ENCODE measurements at regions not wholly inside any gene's neighbourhood (a gene's known extent, or its start where the extent isn't known, plus 50 kb on each side); places are given as distances from the start of the nearest gene placed in this dataset.

DNA sequence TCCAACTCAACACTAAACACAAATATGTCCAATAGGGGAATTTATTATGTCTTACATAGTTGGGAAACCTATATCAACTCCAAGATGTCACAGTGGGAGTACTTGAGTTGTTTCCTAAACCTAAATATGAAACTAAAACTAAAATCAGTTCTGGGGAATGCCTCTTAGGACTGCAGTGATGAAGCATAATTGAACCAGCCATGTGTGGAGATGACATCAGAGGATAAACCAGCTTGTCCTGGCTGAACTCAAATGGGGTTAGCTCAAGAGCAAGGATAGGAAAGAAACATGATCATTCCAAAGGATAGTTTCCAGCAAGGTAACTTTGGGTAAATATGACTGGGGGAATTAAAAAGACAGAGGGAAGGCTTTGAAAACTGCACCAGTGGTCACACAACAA lies 88.9 kb upstream of the PLPPR1 start:
- intact Hi-C loops (cut with DNase I), result no loop called here
- DNase-seq (ENCODE audit: extremely low spot score in 2 of 2), result no peak
- no peak overlapping the region for H3K27ac ChIP-seq
- no peaks in the 10 kb centered on the region for H3K27me3 ChIP-seq
- TF ChIP-seq POLR2A (IDR thresholded peaks at IDR 0.05) (no peak), POLR2AphosphoS5 (IDR thresholded peaks at IDR 0.05; ENCODE audit: insufficient read depth in 1 of 2, low read depth in 1 of 2) (no peak)
- TF ChIP-seq, protein P1, sequence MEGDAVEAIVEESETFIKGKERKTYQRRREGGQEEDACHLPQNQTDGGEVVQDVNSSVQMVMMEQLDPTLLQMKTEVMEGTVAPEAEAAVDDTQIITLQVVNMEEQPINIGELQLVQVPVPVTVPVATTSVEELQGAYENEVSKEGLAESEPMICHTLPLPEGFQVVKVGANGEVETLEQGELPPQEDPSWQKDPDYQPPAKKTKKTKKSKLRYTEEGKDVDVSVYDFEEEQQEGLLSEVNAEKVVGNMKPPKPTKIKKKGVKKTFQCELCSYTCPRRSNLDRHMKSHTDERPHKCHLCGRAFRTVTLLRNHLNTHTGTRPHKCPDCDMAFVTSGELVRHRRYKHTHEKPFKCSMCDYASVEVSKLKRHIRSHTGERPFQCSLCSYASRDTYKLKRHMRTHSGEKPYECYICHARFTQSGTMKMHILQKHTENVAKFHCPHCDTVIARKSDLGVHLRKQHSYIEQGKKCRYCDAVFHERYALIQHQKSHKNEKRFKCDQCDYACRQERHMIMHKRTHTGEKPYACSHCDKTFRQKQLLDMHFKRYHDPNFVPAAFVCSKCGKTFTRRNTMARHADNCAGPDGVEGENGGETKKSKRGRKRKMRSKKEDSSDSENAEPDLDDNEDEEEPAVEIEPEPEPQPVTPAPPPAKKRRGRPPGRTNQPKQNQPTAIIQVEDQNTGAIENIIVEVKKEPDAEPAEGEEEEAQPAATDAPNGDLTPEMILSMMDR (IDR thresholded peaks at IDR 0.05), result no peak
- no peaks in the 10 kb centered on the region for H3K4me1 ChIP-seq
- H3K36me3 ChIP-seq, result no peaks in the 10 kb centered on the region
- no peaks in the 10 kb centered on the region for H3K9me3 ChIP-seq
- no peak overlapping the region for H3K4me3 ChIP-seq

DNA sequence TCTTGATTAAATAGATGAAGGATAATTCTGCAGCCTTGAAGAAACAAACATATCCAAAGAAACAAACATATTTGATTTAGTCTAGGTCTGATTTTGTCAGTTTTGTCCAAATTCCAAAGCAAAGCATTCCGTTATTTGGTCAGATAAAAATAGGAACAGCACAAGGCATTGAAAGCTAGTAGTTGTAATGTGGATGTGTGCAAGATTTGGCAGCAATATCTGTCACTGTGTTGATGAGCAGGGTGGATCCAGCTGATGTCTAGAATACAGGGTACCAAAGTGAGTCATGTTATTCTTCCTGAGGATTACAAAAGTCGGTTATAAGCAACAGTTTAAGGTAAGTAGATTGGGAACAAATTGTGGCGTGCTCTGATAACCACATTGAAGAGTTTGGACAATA lies 69.3 kb upstream of the PLPPR1 start:
- H3K36me3 ChIP-seq, result no peaks in the 10 kb centered on the region
- no peak for TF ChIP-seq POLR2A (IDR thresholded peaks at IDR 0.05)
- no peak for TF ChIP-seq POLR2AphosphoS5 (IDR thresholded peaks at IDR 0.05; ENCODE audit: insufficient read depth in 1 of 2, low read depth in 1 of 2)
- TF ChIP-seq, protein P1 (IDR thresholded peaks at IDR 0.05), result no peak
- H3K4me1 ChIP-seq, result no peaks in the 10 kb centered on the region
- DNase-seq (ENCODE audit: extremely low spot score in 2 of 2), result no peak
- no peak overlapping the region for H3K4me3 ChIP-seq
- H3K27me3 ChIP-seq, result no peaks in the 10 kb centered on the region
- H3K9me3 ChIP-seq, result no peaks in the 10 kb centered on the region
- H3K27ac ChIP-seq, result no peak overlapping the region
- intact Hi-C loops (cut with DNase I), result no loop called here
